ENCODE measurements at regions not wholly inside any gene's neighbourhood (a gene's known extent, or its start where the extent isn't known, plus 50 kb on each side); places are given as distances from the start of the nearest gene placed in this dataset.

- Histone ChIP-seq H2BK15ac (ENCODE audit: low read depth, low read length) (no peak overlapping the region), H2AFZ (ENCODE audit: low read length) (no peak overlapping the region), H3K23me2 (ENCODE audit: insufficient read length, low read depth, low read length, poor library complexity, severe bottlenecking) (no peaks in the 10 kb centered on the region), H3K23ac (ENCODE audit: insufficient read length, low read depth, low read length) (no peak overlapping the region), H3K9ac (ENCODE audit: extremely low read depth, insufficient read length, low read length) (no peak overlapping the region), H2BK5ac (ENCODE audit: insufficient read length, low read length) (no peak overlapping the region), H2AK5ac (ENCODE audit: insufficient read length, low read length) (no peak overlapping the region), H3K14ac (ENCODE audit: insufficient read depth, low read length) (no peak overlapping the region), H3K18ac (ENCODE audit: insufficient read length, low read depth, low read length) (no peak overlapping the region), H3K27me3 (ENCODE audit: insufficient read depth, low read length) (no peaks in the 10 kb centered on the region; the same call in 1 of the 2 replicates), H2BK20ac (ENCODE audit: low read depth, low read length, poor library complexity, severe bottlenecking) (no peak overlapping the region), H4K5ac (ENCODE audit: insufficient read length, low read depth, low read length) (no peak overlapping the region), H3K79me2 (ENCODE audit: insufficient read depth, low read length) (no peaks in the 10 kb centered on the region), H4K8ac (replicated peaks; ENCODE audit: insufficient read length, low read depth, low read length) (no peak overlapping the region), H4K91ac (ENCODE audit: insufficient read length, low read depth, low read length) (no peak overlapping the region), H4K20me1 (ENCODE audit: control insufficient read depth, insufficient read depth, insufficient read length) (no peaks in the 10 kb centered on the region), H2BK120ac (ENCODE audit: low read depth, low read length, poor library complexity, severe bottlenecking) (no peak overlapping the region), H3T11ph (ENCODE audit: low read length) (no peak overlapping the region), H3K4me1 (ENCODE audit: insufficient read depth, low read length) (no peaks in the 10 kb centered on the region), H3K4ac (ENCODE audit: low read depth, low read length) (no peak overlapping the region), H2BK12ac (ENCODE audit: insufficient read length, low read depth, low read length) (no peak overlapping the region), H3K9me3 (ENCODE audit: control insufficient read depth, low read depth, low read length) (peaks cover 21% of the 10 kb centered on the region), H3K27ac (ENCODE audit: insufficient read length, low read depth, low read length) (no peak overlapping the region), H3K56ac (ENCODE audit: insufficient read length, low read depth, low read length) (no peak overlapping the region), H3K79me1 (ENCODE audit: insufficient read depth, low read depth, low read length, poor library complexity, severe bottlenecking) (no peaks in the 10 kb centered on the region), H3K4me2 (ENCODE audit: insufficient read depth, insufficient read length, low read length) (no peak overlapping the region)
- peaks cover 5 to 19% (median 12%) of the 10 kb centered on the region in 3 experiments; a peak in 5 of 7 replicates for H3K36me3 Mint-ChIP-seq (ENCODE audit: insufficient read depth in 1 of 3, low read depth in 3 of 3)
- no peak overlapping the region for H3K27ac Mint-ChIP-seq
- DNase-seq = no peak
- H3K27me3 Mint-ChIP-seq (ENCODE audit: low read depth) = no peaks in the 10 kb centered on the region; the same call in 1 of the 2 replicates
- H3K4me3 Mint-ChIP-seq = no peak overlapping the region
- H3K9me3 Mint-ChIP-seq = peaks cover 28 to 31% of the 10 kb centered on the region in 2 experiments
- peaks cover 0 to 4% of the 10 kb centered on the region in 2 experiments; a peak in 1 of 4 replicates for H3K4me1 Mint-ChIP-seq
- no peak for TF ChIP-seq CTCF (conservative IDR thresholded peaks at IDR 0.05)
- no CpG with 5 or more reads among the region's 15 CpGs for WGBS (ENCODE audit: extremely low coverage, insufficient read length, low lambda C conversion rate)
These were observed 278.0 kb downstream of the FGF9 start for GRCh38 chr13:21948769-21949474.
